HG03342 (cell line): ENCODE measurements at regions not wholly inside any gene's neighbourhood (a gene's known extent, or its start where the extent isn't known, plus 50 kb on each side); places are given as distances from the start of the nearest gene placed in this dataset.
A peak's percentile ranks its signal among the peaks of the same experiment; 100 is the strongest.
"Not testable (repeated sequence)": the region's sequence is repeated elsewhere in the genome, so short reads cannot be mapped to it uniquely, and the experiment has no call there.

Source experiments
- ATAC-seq: cut with Tn5 transposase; IDR thresholded peaks from one replicate; pipeline ENCODE4 v1.9.1; 2021; ENCODE audit warnings: mild to moderate bottlenecking, moderate library complexity; ENCODE audit not compliant: unreplicated experiment

- not testable (repeated sequence) for ATAC-seq
These were observed 199.9 kb upstream of the IRF2BP2 start for GRCh38 chr1:234809854-234810245.

- peak; percentile 75 for ATAC-seq
These were observed 199.2 kb upstream of the IRF2BP2 start for GRCh38 chr1:234808943-234809853.

- ATAC-seq: not testable (repeated sequence)
These were observed 198.5 kb upstream of the IRF2BP2 start for GRCh38 chr1:234808459-234808858.

GRCh38 chr1:234807705-234808104 lies 197.7 kb upstream of the IRF2BP2 start:
- not testable (repeated sequence) for ATAC-seq

DNA sequence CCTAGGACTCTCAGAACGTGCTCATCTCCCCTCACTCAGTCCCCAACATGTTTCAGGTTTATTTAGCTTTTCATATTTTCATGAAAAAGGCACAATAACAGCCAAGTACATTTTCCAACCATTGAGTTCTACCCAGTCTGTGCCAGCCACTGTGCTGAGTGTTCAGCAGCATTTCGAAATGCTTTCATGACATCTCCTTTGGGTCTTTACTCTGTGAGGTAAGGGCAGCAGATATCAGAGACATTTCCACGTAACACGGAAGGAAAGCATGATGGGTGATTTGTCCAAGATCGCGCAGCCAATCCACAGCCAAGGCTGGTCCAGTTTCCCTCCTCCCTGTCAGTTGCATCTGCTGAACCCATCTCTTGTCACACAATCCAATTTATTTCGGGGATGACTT lies 192.6 kb upstream of the IRF2BP2 start:
- not testable (repeated sequence) for ATAC-seq

- not testable (repeated sequence) for ATAC-seq
These were observed 191.7 kb upstream of the IRF2BP2 start for GRCh38 chr1:234801636-234802035.

DNA sequence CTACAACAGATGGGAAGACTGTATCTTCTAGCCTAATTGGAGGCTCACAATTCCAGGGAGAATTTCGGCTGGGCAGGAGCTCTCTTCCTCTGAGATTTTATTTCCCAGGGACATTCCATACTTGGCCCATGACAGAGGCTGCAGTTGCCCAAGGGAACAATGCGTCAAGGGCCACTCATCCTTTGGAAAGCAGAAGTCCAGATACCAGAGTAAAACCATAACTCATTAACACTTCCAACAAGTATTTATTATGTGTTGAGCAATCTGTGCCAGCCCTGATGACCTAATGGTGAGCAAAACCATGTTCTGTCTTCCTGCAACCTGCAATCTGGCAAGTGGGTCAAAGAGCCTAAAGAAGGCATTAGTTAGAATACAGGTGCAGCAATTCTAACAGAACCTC lies 191.2 kb upstream of the IRF2BP2 start:
- ATAC-seq: not testable (repeated sequence)

DNA sequence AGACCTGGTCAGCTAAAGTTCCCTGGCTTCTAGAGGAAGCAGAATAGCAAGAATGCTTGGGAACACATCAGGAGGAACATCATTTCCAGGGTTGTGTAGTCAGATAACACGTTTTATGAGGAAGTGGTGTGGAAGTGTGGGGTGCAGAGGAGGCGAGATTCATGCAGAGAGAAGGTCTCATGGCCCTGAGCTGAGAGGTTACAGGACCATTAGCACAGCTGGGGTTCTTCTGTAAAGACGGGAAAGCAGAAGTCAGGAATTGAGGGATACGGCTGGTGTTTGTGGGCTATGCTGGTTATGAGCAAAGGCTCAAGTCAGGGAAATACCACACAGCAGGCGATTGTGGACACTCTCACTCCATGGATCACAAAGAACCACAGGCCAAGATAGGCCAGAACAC lies 190.6 kb upstream of the IRF2BP2 start:
- not testable (repeated sequence) for ATAC-seq

DNA sequence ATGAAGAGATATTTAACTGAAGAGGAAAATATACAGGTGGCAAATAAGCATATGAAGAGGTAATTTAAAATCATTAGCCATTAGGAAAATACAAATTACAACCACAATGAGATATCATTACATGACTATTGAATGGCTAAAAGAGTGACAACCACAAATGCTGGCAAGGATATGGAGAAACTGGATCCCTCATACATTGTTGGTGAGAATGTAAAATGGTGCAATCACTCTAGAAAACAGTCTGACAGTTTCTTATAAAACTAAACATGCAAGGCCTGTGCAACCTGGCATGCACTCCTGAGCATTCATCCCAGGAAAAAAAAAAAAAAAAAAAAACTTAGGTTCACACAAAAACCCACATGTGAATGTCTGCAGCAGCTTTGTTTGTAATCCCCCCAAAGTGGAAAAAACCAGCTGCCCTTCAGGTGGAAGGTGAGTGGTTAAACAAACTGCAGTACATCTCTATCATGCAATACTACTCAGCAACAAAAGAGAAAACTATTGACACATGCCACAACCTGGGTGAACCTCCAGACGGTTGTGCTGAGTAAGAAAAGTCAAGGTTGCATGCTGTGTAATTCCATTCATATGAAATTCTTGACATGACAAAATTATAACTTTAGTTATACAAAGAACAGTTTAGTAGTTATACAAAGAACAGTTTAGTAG lies 189.2 kb upstream of the IRF2BP2 start:
- not testable (repeated sequence) for ATAC-seq

GRCh38 chr1:234797216-234797615 lies 187.2 kb upstream of the IRF2BP2 start:
- ATAC-seq: not testable (repeated sequence)

GRCh38 chr1:234796438-234796792 lies 186.4 kb upstream of the IRF2BP2 start:
- ATAC-seq: not testable (repeated sequence)

- not testable (repeated sequence) for ATAC-seq
These were observed 185.9 kb upstream of the IRF2BP2 start for GRCh38 chr1:234795711-234796437.

GRCh38 chr1:234795007-234795406 lies 185.0 kb upstream of the IRF2BP2 start:
- ATAC-seq: not testable (repeated sequence)

GRCh38 chr1:234794452-234794851 lies 184.5 kb upstream of the IRF2BP2 start:
- not testable (repeated sequence) for ATAC-seq

DNA sequence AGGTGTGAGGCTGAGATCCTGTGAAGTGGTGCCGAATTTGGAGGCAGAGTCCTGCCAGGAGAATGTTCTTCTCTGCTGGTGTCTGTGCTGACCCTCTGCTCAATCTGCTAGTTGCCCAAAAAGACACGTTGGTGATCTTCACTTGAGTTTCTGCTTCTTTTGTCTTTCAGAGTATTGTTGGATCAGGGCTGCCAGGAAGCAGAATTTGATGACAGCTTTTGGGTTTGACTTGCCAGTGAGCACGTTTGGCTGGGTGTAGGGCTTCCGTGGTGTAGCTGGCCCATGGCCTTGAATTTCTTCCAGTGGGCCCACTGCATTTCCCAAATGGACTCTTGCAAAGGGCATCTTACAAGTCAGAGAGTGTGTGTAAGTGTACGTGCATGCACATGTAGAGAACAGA lies 183.9 kb upstream of the IRF2BP2 start:
- not testable (repeated sequence) for ATAC-seq

DNA sequence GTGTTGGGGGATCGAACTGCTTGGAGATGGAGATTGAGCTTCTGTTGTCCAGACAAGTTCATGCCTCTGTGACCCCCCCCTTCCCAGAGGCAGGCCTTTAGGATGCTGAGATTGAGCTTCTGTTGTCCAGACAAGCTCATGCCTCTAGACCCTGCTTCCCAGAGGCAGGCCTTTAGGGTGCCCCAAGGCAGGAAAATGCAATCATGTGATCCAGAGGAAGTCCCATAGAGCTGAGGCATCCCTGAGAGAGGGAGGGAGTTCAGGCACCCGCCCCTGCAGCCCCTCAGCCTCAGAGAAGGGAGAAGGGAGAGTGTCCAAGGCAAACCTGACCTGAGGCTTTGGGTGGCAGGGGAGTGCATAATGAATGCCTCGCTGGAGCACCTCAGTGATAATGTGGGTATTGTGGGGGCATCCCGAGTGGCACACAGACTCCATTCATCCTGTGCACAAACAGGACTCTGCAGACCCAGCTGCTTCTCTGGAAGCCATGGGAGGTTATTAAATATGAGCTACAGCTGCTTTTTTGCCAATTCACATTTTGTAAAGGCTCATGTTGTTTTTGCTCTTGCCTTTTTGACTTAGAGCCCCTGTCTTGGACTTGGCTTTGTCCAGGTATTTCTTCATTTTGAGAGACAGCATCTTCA lies 182.4 kb upstream of the IRF2BP2 start:
- ATAC-seq: not testable (repeated sequence)

GRCh38 chr1:234791615-234792014 lies 181.6 kb upstream of the IRF2BP2 start:
- ATAC-seq: not testable (repeated sequence)

DNA sequence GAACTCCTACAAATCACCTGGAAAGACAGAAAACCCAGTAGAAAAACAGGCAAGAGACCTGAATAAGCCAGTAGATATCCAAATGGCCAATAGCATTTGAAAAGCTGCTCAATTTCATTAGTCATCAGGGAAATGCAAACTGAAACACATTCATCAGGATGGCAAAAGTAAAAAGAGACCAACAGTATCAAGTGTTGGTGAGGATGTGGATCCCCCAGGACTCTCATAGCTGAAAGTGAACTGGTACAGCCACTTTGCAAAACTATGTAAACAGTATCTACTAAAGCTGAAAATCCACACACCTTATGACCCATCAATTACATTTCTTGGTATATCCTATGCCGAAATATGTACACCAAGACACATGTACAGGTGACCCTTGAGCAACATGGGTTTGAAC lies 180.4 kb upstream of the IRF2BP2 start:
- ATAC-seq: not testable (repeated sequence)

DNA sequence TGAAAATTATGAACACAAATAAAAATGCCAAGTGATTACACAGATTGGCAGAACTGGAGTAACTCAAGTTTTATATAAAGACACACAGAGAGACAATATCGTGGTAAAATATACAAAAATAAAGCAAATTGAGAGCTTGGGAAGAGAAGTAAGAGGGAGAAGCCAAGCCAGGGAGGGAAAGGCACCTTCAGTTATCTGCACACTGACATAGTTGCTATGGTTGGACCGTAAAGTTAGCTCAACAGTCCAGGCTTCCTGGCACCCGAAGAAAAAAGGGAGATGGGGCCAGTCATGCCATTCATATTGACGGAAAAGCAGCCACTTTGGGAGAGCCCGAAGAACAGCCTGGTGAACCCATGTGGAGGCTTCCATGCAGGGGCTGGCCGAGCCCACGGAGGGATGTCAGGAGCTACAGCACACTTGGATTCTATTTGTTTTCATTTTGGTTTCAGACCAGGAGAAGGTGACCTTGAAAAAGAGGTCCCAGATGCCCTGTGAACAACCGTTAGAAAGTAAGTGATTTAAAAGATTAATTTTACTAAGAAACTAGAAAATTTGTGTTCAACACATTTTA lies 177.1 kb upstream of the IRF2BP2 start:
- ATAC-seq: not testable (repeated sequence)

GRCh38 chr1:234785922-234786321 lies 175.9 kb upstream of the IRF2BP2 start:
- ATAC-seq: not testable (repeated sequence)
